ENCODE measurements at regions not wholly inside any gene's neighbourhood (a gene's known extent, or its start where the extent isn't known, plus 50 kb on each side); places are given as distances from the start of the nearest gene placed in this dataset.

DNA sequence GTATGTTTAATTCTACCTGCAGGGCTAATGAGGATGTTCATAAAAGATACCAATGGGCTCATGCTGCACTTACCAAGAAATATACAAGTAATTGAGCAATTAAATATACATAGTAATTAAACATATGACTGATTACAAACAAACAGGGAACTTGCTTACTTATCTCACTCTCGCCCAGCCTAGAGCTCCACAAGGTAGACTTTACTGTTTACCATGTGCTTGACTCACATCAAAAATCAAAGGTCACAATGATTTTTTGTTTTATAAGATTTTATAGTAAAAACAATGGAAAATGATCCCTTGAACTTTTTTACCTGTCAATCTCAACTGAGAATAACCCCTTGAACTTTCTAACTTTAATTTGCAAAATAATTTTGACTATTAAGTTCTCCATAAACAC, 1395.1 kb downstream of the SUCLG1 start:
- ChIA-PET CTCF (interaction anchor here (1.0 kb wide), 1 partner anchor 76 kb away, joined by 3 read pairs; no protein-coding TSS in a partner anchor), POLR2A (no interaction called here)
- 9% methylated on average over 1 of the region's 1 CpG for WGBS (ENCODE audit: missing lambda C conversion rate)

DNA sequence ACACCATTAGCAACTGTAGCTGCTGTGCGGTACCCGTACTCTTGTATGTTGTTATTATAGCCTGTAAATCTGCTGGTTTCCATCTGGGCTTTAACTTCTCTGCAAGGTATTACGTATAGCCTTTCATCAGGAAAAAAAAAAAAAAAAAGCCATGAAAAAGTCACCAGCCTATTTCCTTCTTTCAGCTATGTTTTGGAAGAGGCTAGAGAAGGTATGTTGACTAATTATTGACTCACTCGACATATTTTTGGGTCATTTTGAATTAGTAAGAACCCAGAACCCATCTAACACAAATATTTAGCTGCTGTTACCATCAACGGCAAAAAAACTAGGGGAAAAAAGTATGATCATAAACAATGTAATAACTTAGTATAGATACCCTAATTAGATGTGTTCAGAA, 1395.6 kb downstream of the SUCLG1 start:
- WGBS (ENCODE audit: missing lambda C conversion rate), result 18% methylated on average over 5 of the region's 5 CpGs
- ATAC-seq, result no peak
- Histone ChIP-seq H3K27ac (no peak overlapping the region), H3K4me1 (no peaks in the 10 kb centered on the region), H3K4me2 (no peak overlapping the region), H3K4me3 (no peak overlapping the region), H3K9me3 (no peaks in the 10 kb centered on the region; the same call in 2 of the 3 replicates)
- no peak for DNase-seq (ENCODE audit: low read depth in 1 of 2, low spot score in 1 of 2)
- no peak for FAIRE-seq
- TF ChIP-seq PHF8 (IDR thresholded peaks at IDR 0.05; ENCODE audit: borderline replicate concordance, low read depth) (no peak), SMC3 (IDR thresholded peaks at IDR 0.05) (no peak), HDAC2 (IDR thresholded peaks at IDR 0.05) (no peak), RCOR1 (IDR thresholded peaks at IDR 0.05; ENCODE audit: low read depth, low read length) (no peak), BHLHE40 (IDR thresholded peaks at IDR 0.05; ENCODE audit: low read depth, low read length) (no peak), NR3C1 (IDR thresholded peaks at IDR 0.05) (no peak), TFCP2L1 (CRISPR knock-in tag; IDR thresholded peaks at IDR 0.05) (no peak), RARB (CRISPR knock-in tag; IDR thresholded peaks at IDR 0.05) (no peak), JUN (IDR thresholded peaks at IDR 0.05) (no peak), EHMT2 (IDR thresholded peaks at IDR 0.05; ENCODE audit: low read depth) (no peak), CEBPB (IDR thresholded peaks at IDR 0.05) (no peak), FOSB (CRISPR knock-in tag; IDR thresholded peaks at IDR 0.05) (no peak), GATA3 (IDR thresholded peaks at IDR 0.05; ENCODE audit: borderline replicate concordance) (no peak), KDM1A (IDR thresholded peaks at IDR 0.05; ENCODE audit: low read depth) (no peak)
- TF ChIP-seq, protein P1, sequence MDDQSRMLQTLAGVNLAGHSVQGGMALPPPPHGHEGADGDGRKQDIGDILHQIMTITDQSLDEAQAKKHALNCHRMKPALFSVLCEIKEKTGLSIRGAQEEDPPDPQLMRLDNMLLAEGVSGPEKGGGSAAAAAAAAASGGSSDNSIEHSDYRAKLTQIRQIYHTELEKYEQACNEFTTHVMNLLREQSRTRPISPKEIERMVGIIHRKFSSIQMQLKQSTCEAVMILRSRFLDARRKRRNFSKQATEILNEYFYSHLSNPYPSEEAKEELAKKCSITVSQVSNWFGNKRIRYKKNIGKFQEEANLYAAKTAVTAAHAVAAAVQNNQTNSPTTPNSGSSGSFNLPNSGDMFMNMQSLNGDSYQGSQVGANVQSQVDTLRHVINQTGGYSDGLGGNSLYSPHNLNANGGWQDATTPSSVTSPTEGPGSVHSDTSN (IDR thresholded peaks at IDR 0.05), result no peak
- TF ChIP-seq, protein P2, sequence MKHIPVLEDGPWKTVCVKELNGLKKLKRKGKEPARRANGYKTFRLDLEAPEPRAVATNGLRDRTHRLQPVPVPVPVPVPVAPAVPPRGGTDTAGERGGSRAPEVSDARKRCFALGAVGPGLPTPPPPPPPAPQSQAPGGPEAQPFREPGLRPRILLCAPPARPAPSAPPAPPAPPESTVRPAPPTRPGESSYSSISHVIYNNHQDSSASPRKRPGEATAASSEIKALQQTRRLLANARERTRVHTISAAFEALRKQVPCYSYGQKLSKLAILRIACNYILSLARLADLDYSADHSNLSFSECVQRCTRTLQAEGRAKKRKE (CRISPR knock-in tag; IDR thresholded peaks at IDR 0.05; ENCODE audit: low read depth), result no peak
- TF ChIP-seq, protein P3, sequence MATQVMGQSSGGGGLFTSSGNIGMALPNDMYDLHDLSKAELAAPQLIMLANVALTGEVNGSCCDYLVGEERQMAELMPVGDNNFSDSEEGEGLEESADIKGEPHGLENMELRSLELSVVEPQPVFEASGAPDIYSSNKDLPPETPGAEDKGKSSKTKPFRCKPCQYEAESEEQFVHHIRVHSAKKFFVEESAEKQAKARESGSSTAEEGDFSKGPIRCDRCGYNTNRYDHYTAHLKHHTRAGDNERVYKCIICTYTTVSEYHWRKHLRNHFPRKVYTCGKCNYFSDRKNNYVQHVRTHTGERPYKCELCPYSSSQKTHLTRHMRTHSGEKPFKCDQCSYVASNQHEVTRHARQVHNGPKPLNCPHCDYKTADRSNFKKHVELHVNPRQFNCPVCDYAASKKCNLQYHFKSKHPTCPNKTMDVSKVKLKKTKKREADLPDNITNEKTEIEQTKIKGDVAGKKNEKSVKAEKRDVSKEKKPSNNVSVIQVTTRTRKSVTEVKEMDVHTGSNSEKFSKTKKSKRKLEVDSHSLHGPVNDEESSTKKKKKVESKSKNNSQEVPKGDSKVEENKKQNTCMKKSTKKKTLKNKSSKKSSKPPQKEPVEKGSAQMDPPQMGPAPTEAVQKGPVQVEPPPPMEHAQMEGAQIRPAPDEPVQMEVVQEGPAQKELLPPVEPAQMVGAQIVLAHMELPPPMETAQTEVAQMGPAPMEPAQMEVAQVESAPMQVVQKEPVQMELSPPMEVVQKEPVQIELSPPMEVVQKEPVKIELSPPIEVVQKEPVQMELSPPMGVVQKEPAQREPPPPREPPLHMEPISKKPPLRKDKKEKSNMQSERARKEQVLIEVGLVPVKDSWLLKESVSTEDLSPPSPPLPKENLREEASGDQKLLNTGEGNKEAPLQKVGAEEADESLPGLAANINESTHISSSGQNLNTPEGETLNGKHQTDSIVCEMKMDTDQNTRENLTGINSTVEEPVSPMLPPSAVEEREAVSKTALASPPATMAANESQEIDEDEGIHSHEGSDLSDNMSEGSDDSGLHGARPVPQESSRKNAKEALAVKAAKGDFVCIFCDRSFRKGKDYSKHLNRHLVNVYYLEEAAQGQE (IDR thresholded peaks at IDR 0.05), result no peak
- TF ChIP-seq, protein P4, sequence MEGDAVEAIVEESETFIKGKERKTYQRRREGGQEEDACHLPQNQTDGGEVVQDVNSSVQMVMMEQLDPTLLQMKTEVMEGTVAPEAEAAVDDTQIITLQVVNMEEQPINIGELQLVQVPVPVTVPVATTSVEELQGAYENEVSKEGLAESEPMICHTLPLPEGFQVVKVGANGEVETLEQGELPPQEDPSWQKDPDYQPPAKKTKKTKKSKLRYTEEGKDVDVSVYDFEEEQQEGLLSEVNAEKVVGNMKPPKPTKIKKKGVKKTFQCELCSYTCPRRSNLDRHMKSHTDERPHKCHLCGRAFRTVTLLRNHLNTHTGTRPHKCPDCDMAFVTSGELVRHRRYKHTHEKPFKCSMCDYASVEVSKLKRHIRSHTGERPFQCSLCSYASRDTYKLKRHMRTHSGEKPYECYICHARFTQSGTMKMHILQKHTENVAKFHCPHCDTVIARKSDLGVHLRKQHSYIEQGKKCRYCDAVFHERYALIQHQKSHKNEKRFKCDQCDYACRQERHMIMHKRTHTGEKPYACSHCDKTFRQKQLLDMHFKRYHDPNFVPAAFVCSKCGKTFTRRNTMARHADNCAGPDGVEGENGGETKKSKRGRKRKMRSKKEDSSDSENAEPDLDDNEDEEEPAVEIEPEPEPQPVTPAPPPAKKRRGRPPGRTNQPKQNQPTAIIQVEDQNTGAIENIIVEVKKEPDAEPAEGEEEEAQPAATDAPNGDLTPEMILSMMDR (IDR thresholded peaks at IDR 0.05), result no peak
- CTCF ChIA-PET, result interaction anchor here (1.0 kb wide), 1 partner anchor 76 kb away, joined by 3 read pairs; no protein-coding TSS in a partner anchor
- POLR2A ChIA-PET, result no interaction called here

More for the DNA sequence above, 1395.1 kb downstream of the SUCLG1 start:
- TF ChIP-seq ZSCAN20 (CRISPR knock-in tag; IDR thresholded peaks at IDR 0.05), result no peak
- TF ChIP-seq, protein P1 (IDR thresholded peaks at IDR 0.05), result no peak
- no peak for TF ChIP-seq RFX5 (IDR thresholded peaks at IDR 0.05)
- TF ChIP-seq, protein P5, sequence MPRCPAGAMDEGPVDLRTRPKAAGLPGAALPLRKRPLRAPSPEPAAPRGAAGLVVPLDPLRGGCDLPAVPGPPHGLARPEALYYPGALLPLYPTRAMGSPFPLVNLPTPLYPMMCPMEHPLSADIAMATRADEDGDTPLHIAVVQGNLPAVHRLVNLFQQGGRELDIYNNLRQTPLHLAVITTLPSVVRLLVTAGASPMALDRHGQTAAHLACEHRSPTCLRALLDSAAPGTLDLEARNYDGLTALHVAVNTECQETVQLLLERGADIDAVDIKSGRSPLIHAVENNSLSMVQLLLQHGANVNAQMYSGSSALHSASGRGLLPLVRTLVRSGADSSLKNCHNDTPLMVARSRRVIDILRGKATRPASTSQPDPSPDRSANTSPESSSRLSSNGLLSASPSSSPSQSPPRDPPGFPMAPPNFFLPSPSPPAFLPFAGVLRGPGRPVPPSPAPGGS (IDR thresholded peaks at IDR 0.05), result no peak
- TF ChIP-seq POLR2AphosphoS2 (conservative IDR thresholded peaks at IDR 0.05; ENCODE audit: low read length), result no peak
- no peak for TF ChIP-seq RNF2 (IDR thresholded peaks at IDR 0.05; ENCODE audit: borderline replicate concordance, low read depth)
- TF ChIP-seq ESRRA (IDR thresholded peaks at IDR 0.05; ENCODE audit: borderline replicate concordance, low read length), result no peak
- TF ChIP-seq MYC (IDR thresholded peaks at IDR 0.05; ENCODE audit: borderline replicate concordance, low read length), result no peak
- Histone ChIP-seq H3K9me3 (no peaks in the 10 kb centered on the region; the same call in 2 of the 3 replicates), H3K4me2 (no peak overlapping the region), H3K27ac (no peak overlapping the region), H3K4me3 (no peak overlapping the region), H3K4me1 (no peaks in the 10 kb centered on the region)
- ATAC-seq (no peak), DNase-seq (ENCODE audit: low read depth in 1 of 2, low spot score in 1 of 2) (no peak), FAIRE-seq (no peak)
